GM18861 (cell line): ENCODE measurements at regions not wholly inside any gene's neighbourhood (a gene's known extent, or its start where the extent isn't known, plus 50 kb on each side); places are given as distances from the start of the nearest gene placed in this dataset.
"Not testable (repeated sequence)": the region's sequence is repeated elsewhere in the genome, so short reads cannot be mapped to it uniquely, and the experiment has no call there.

Experiments used
- ATAC-seq: cut with Tn5 transposase; IDR thresholded peaks from one replicate; pipeline ENCODE4 v1.9.1; 2021; ENCODE audit not compliant: unreplicated experiment

- no peak for ATAC-seq
Measured at GRCh38 chr2:53064154-53064553, 703.5 kb upstream of the CHAC2 start.

DNA sequence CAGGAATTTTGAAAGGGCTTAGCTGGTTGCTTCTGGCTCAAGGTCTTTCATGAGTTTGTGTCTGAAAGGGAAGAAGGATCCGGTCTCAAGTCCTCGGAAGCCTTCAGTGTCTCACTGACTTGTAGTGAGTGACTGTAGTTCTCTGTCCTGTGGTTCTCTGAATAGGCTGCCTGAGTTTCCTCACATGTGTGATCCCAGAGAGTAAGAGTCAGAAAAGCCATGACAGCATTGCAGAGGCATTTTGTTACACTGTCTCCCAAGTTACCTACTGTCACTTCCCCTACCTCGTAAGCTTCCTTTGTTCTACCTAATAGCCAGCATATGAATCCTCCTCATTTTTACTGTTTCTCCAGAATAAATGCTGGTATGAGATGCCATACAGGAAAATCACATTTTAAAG is 709.1 kb upstream of the CHAC2 start:
- no peak for ATAC-seq

DNA sequence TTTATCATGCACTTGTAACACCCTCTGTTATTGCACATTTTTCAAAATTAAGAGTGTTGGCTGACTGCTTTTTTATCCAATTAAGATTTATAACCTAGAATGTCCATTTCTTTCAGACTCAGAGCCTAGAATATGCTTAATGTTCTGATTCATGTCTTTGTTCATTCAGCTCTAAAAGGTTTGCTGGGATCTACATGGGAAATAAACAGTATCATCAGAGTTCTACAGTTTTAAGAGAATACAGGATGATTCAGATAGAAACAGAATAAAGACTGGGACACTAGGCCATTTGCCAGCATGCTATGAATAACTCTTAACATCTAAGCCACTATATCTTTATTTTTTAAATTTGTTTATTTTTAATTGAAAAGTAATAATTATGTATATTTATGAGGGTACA is 713.7 kb upstream of the CHAC2 start:
- ATAC-seq = no peak

DNA sequence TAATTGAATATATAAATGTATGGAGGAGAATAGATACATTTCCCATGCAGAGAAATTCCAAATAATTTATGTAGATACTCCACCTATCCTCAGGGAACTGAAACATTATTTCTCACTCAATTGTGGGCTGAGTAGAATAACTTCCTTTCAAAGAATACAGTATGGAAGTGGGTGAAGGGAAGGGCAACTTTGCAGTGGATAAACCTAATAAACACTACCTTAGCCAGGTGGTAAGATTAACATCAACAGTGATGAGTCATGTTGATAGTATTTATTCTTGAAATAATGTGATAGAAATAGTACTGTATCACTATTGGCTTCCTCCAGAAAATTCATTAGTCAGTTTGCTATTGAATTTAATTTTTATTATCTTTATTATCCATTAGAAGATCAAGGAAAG is 716.4 kb upstream of the CHAC2 start:
- no peak for ATAC-seq

DNA sequence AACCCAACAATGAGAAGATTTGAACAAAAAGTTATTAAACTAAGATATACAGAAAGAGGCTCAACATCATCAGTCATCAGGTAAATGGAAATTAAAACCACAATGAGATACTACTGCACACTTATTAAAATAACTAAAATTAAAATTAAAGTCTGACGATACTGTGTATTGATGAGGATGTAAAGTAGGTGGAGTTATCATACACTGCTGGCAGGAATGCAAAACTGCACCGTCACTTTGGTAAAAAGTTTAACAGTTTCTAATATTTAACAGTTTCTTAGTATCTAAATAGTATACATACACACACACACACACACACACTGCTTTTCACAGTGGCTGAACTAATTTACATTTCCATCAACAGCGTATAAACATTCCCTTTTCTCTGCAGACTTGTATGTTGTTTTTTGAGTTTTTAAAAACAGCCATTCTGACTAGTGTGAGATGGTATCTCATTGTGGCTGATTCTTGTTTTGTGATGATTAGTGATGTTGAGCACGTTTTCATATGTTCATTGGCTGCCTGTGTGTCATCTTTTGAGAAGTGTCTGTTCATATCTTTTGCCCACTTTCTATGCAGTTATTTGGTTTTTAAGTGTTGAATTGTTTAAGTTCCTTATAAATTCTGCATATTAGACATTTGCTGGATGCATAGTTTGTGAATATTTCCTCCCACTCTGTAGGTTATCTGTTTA is 726.9 kb upstream of the CHAC2 start:
- no peak for ATAC-seq

- ATAC-seq = no peak
Measured at GRCh38 chr2:53036196-53036595, 731.4 kb upstream of the CHAC2 start.

DNA sequence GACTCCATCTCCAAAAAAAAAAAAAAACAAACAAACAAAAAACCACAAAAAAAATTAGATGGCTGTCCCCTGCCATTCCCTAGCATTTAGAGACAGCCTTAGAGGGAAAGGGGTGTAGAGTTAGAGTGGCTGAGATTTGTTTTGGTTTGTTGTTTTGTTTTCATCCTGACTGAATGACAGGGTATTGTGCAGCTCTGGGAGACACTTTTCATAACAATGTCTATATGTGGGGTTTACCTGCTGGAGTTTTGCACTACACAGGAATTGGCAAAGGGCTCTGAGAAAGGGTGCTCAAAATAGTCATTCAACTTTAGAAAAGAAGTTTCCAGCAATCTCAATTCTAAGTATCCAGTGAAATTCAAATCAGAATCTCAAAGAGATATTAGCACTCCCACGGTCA is 732.5 kb upstream of the CHAC2 start:
- no peak for ATAC-seq

GRCh38 chr2:53033411-53033810 is 734.2 kb upstream of the CHAC2 start:
- ATAC-seq = no peak

- ATAC-seq = no peak
Measured at GRCh38 chr2:53028746-53029423, 738.7 kb upstream of the CHAC2 start.

DNA sequence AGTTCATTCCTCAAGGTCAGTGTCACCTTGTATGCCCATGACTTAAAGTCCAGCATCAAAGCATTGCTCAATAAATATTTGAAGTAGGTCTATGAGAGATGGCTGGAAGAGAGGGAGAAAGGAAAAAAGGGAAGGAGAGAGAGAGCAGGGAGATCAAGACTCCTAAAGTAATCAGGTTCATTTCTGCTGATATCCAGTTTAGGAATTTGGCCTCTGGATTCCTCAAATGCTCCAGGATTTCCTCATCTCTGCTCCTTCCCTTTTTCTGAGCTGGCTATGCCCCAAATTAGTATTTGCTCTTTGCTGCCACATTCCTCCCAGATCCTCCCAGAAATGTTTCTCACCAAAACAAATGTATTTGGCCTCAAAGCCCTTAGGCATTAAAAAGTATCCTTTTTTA is 739.4 kb upstream of the CHAC2 start:
- no peak for ATAC-seq

DNA sequence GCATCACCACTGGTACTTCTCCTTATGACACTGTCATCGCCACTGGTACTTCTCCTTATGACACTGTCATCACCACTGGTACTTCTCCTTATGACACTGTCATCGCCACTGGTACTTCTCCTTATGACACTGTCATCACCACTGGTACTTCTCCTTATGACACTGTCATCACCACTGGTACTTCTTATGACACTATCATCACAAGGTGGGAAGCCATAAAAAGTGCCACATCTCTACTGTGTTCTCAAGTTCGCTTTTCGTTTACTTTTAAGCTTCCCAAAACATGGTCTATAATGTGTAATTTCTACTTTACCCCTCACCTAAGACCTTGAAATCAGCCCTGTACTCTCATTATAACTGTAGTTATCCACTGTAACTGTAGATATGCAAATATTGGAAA is 745.4 kb upstream of the CHAC2 start:
- ATAC-seq = not testable (repeated sequence)

DNA sequence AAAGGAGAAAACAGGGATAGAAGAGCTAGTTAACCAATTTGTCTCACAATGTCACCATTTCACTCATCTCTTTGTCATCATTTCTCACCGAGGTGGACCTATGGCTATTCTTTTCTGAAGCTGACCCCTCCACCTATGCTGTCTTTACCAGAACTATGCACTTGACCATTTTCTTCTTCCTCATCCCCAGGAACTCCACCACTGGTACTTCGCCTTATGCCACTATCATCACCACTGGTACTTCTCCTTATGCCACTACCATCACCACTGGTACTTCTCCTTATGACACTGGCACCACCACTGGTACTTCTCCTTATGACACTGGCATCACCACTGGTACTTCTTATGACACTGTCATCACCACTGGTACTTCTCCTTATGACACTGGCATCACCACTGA is 745.8 kb upstream of the CHAC2 start:
- ATAC-seq = no peak

DNA sequence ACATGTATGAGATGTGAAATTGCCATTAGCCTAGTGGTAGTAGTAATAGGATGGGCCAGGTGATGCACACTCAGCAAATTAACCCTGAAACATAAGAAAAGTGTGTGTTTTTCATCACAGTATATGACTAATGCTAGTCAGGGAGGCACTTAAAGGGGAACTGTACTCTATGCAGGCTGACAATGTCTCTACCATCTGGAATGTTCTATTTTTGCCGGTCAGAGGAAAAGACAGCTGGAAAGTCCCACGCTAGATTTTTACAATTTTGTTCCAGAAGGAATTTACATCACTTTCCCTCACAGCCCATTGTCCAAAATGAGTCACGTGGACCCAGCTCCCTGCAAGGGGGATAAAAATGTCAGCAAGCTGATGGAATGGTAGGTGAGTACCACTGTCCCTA is 746.3 kb upstream of the CHAC2 start:
- ATAC-seq = no peak

GRCh38 chr2:53018825-53019425 is 748.7 kb upstream of the CHAC2 start:
- no peak for ATAC-seq

DNA sequence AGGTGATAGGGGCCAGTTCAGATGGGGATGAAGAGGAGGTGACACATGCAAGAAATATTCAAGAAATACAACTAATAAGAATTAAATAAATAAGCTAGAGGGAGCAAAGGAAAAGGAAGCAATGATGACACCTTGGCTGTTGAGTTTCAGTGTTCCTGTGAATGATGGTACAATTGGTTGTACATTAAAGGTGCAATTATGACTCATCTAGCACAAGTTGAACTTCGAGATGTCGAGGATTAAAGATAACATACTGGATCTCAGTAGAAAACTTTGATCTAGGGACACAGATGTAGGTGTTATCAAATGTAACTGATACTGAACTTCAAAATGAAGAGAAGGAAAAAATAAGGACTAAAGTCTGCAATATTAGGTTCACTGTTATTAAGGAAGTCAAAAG is 760.6 kb upstream of the CHAC2 start:
- ATAC-seq = no peak

DNA sequence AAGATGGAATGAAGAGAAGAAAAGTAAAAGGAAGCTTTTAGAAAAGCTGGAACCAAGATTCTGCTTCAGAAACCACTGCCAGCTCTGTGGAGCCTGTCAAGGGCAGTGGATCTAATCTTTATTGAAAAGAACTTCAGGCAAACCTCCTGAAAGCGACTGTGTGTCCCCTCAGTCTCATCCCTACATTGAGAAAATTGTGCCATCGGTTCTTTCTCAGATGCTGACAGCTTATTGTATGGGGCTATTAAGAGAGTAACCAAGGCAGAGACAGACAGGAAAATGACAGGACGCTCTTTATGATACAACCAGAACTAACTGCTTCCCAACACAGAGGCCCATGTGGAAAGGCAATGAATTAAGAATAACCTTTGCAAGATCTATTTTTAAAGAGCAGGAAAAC is 763.2 kb upstream of the CHAC2 start:
- ATAC-seq = no peak

DNA sequence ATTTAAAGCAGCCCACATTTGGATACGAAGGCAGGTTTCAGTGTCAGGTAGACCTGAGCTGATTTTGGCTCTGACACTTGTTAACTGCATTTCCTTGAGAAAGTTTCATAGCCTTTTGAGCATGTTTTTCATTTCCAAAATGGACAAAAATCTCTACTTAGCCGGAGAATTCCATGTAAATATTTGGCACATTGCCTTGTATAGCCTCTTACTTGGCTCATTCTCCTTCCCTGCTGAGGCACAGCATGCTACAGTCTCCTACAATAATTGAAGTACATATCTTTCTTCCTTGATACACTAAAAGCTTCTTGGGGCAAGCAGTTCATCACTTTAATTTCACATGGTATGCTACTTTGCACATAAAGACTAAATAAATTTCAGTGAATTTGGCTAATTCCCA is 772.2 kb upstream of the CHAC2 start:
- ATAC-seq = no peak

- no peak for ATAC-seq
Measured at GRCh38 chr2:52976143-52976949, 791.3 kb upstream of the CHAC2 start.

DNA sequence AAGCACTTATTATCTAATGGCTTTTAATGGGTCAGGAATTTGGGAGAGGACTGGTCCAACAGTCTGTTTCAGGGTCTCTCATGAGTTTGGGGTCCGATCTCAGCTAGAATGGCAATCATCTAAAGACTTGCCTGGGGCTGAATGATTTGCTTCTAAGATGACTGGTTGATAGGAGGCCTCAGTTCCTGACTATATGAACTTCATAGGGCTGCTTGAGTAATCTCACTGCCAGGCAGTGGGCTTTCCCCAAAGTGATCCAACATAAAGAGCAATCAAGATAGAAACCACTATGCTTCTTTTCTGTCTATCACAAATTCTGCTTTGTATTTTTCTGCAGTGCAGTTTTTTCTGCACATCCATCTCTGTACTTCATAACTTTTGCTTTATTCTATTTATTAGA is 793.5 kb upstream of the CHAC2 start:
- ATAC-seq = no peak

- ATAC-seq = no peak
Measured at GRCh38 chr2:52970642-52971041, 797.0 kb upstream of the CHAC2 start.

- no peak for ATAC-seq
Measured at GRCh38 chr2:52968043-52968442, 799.6 kb upstream of the CHAC2 start.
